Fibroblast of mammary gland (primary cell): ENCODE measurements at regions not wholly inside any gene's neighbourhood (a gene's known extent, or its start where the extent isn't known, plus 50 kb on each side); places are given as distances from the start of the nearest gene placed in this dataset.

Experiments used
- DNase-seq: peaks from one replicate; pipeline ENCODE4 v3.0.0-alpha.2; 2010; ENCODE audit warnings: low read depth
- H3K4me3 ChIP-seq: 2 replicates; pipeline ENCODE4 v1.5.1; 2011; ENCODE audit warnings: low read depth, mild to moderate bottlenecking, low read length, moderate library complexity; ENCODE audit not compliant: control insufficient read depth
- TF ChIP-seq, protein P1 (sequence below): conservative IDR thresholded peaks from 2 replicates; pipeline ENCODE4 v1.5.1; 2011; ENCODE audit warnings: low read depth, low read length, inconsistent platforms; ENCODE audit not compliant: control insufficient read depth, insufficient read depth

DNA sequence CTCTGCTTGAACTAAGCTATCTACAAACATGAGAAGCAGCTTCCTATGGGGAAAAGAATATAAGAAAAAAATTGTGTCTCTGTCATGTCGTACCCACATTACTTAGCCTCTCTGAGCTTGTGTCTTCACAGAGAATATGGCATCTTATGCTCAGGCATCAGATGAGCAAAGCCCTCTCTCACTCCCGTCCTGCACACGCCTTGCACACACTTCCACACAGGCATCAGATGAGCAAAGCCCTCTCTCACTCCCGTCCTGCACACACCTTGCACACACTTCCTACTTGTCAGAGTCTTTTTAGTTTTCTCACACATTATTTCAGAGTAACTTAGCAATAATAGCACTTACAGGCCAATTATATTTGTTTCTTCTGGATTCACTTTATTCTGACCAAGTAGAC lies 79.0 kb upstream of the DUSP22 start:
- no peak overlapping the region for H3K4me3 ChIP-seq
- no peak for DNase-seq
- TF ChIP-seq, protein P1, sequence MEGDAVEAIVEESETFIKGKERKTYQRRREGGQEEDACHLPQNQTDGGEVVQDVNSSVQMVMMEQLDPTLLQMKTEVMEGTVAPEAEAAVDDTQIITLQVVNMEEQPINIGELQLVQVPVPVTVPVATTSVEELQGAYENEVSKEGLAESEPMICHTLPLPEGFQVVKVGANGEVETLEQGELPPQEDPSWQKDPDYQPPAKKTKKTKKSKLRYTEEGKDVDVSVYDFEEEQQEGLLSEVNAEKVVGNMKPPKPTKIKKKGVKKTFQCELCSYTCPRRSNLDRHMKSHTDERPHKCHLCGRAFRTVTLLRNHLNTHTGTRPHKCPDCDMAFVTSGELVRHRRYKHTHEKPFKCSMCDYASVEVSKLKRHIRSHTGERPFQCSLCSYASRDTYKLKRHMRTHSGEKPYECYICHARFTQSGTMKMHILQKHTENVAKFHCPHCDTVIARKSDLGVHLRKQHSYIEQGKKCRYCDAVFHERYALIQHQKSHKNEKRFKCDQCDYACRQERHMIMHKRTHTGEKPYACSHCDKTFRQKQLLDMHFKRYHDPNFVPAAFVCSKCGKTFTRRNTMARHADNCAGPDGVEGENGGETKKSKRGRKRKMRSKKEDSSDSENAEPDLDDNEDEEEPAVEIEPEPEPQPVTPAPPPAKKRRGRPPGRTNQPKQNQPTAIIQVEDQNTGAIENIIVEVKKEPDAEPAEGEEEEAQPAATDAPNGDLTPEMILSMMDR: no peak

DNA sequence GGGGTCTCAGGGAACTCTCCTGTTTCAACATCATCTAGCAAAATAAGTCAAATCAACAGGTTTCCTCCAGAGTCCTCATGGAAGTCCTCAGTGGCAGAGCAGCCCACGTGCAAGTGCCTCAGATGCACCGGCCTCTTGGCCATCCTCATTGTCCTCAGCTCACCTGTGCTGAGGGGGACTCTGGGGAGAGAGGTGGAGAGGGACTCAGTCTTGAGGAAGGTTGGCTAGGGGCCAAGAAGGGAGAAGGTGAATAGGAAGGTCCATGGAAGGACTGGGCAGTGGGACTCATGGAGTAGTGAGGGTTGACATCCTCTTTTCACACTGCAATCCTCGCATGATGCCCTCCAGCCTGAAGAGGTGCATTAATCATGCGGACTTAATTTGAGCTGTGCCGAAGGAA lies 77.9 kb upstream of the DUSP22 start:
- DNase-seq: no peak
- TF ChIP-seq, protein P1: no peak
- no peak overlapping the region for H3K4me3 ChIP-seq

DNA sequence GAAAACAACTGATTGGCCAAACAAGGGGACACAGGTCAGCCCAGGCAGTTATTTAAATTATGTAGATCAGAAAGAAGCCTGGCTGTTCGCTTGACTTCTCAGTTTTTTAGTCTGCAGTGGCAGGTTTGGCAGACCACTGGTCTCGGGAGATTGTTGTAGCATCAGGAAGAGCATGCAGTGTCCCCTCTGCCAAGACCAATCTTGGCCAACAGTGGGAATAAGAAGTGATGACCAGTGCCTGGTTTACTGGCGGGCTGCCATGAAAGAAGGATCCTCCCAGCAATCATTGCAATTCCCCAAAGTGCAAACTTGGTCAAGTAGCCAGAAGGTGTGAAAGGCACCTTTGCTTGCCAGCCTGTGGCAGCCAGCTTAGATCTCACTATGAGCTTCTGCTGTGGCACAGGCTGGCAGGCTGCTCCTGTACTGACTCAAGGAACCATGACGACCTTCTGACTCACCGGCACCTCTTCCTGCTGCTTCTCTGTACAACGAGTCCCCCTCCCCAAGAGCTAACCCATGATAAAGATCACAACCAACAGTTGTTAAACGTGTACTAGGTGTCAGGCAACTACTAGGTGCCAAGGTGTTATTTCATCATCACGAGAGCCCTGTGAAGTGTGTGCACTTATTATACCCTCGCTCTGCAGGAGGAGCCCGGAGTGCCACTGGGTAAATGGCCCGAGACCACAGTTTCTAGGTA lies 76.8 kb upstream of the DUSP22 start:
- TF ChIP-seq, protein P1: no peak
- H3K4me3 ChIP-seq: no peak overlapping the region
- DNase-seq: peak; percentile 38

DNA sequence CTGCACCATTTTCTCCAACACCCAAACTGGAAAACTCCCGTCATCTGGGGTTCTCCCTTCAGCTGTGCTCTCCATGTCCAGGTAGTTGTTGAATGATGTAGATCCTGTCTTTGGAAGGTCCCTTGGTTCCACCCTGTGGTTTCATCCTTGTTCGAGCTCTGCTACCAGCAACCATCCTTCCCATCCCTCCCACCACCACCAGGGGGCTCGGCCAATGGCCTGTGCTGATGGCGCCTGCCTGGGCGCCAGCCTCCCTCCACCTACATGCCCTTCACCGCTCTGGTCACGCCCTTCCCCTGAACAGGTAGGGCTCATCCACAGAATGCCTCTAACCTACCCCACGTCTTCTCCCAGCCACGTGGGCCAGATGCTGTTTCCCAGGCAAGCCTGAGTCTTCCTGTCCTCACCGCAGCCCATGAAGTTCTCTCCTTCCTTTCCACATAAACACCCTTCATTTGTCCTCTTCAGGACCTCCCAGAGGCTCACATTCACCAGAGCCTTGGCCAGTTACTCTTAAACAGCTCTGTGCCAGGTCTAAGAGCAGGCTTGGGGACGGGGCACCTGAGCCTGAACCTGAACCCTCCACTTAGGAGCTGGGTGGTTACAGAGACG lies 75.1 kb upstream of the DUSP22 start:
- DNase-seq: no peak
- no peak overlapping the region for H3K4me3 ChIP-seq
- TF ChIP-seq, protein P1: peak; percentile 49

DNA sequence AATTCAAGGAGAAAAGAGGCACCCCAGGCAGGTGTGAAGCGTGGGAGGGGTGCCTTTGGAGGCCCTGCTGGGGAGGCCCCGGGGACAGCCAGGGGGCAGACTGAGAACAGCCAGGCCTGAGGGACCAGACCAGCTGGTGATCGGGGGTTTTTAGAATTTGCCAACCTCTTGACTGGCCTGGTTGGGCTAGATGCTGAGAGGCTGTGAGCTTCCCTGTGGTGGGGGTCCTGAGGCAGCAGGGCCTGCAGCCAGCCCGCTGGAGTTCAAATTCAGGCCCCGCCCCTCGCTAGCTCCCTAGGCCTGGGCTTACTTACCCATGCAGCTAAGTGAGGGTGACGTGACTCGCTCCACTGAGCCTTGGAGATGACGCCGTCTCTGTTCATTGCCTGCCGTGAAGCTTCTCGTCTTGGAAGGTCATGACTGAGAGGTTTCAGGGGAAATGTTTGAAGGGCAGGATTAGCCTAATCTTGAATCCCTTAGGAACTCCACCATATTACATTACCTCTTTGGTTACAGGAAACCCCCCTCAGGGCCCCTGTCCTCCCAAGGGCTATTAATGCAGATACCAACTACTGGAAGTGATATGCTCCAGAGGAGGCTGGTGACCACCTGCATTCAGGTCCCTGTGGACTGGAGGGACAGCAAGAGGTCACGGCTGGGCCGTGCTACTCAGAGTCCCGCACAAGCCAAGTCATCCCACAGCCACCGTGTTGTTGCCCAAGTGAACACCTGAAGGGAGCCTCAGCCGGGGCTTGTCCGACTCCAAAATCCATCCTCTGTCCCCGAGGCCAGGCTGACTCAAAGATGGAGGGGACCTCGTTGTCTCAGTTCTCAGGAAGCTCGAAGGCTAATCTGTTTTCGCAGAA lies 73.9 kb upstream of the DUSP22 start:
- DNase-seq: no peak
- H3K4me3 ChIP-seq: no peak overlapping the region
- TF ChIP-seq, protein P1: no peak

DNA sequence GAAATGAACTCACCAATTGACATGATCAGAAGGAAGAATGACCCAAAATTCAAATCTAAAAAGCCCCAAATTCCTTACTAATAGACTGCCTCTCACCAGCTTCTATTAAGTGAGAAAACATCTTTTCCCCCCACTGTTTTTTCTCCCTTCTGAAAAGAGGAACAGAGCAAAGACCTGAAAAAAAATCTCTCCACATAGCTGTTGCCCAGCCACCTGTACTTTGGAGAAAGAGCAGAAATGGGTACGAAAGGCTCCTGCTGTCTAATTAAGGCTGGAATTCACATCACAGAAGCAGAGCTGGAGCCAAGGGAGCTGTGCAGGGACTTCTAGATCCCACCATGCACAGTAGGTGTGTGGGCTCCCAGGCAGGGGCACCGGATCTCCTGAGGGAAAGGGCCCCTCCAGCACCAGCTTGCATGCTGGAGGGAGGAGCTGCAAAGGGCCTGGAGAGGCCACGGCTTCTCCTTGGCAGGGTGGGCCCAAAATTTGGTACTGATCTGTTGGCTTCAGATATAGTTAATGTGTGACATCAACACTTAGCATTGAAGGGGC lies 73.2 kb upstream of the DUSP22 start:
- TF ChIP-seq, protein P1: no peak
- DNase-seq: no peak
- no peak overlapping the region for H3K4me3 ChIP-seq
